Testis (tissue), 2 donors: ENCODE measurements at regions not wholly inside any gene's neighbourhood (a gene's known extent, or its start where the extent isn't known, plus 50 kb on each side); places are given as distances from the start of the nearest gene placed in this dataset.

Experiments used
- CTCF ChIP-seq, 3 experiments: fragments of 450-650 bp in 2 of 3; fragments of 200-600 bp in 1 of 3; sonication (generic) in 1 of 3; IDR thresholded peaks; one replicate each; pipeline ENCODE4 v1.5.1; 2016 to 2019; ENCODE audit warnings: antibody characterized with exemption in 3 of 3, mild to moderate bottlenecking in 2 of 3, moderate library complexity in 1 of 3
- POLR2A ChIP-seq: fragments of 450-650 bp; IDR thresholded peaks from one replicate; pipeline ENCODE4 v1.6.1; 2017; ENCODE audit warnings: antibody characterized with exemption, mild to moderate bottlenecking, moderate library complexity

GRCh38 chr16:73599351-73599750 lies 551.4 kb upstream of the ZFHX3 start:
- TF ChIP-seq CTCF (IDR thresholded peaks at IDR 0.05), result no peak
- TF ChIP-seq POLR2A, result no peak
